BLaER1 (cell line): ENCODE measurements at regions not wholly inside any gene's neighbourhood (a gene's known extent, or its start where the extent isn't known, plus 50 kb on each side); places are given as distances from the start of the nearest gene placed in this dataset.

Experiments
- H3K27ac ChIP-seq: shearing (Covaris generic); formaldehyde crosslinking; 2 replicates; pipeline ENCODE4 v1.8.1; 2022
- H3K27me3 ChIP-seq: shearing (Covaris generic); formaldehyde crosslinking; 2 replicates; pipeline ENCODE4 v1.8.1; 2022
- H3K36me3 ChIP-seq: shearing (Covaris generic); formaldehyde crosslinking; 2 replicates; pipeline ENCODE4 v1.8.1; 2022
- H3K4me1 ChIP-seq: shearing (Covaris generic); formaldehyde crosslinking; 2 replicates; pipeline ENCODE4 v1.8.1; 2022
- H3K4me2 ChIP-seq: shearing (Covaris generic); formaldehyde crosslinking; 2 replicates; pipeline ENCODE4 v1.8.1; 2022
- H3K4me3 ChIP-seq: shearing (Covaris generic); formaldehyde crosslinking; 2 replicates; pipeline ENCODE4 v1.8.1; 2022
- H3K9ac ChIP-seq: shearing (Covaris generic); formaldehyde crosslinking; 2 replicates; pipeline ENCODE4 v1.8.1; 2022
- H3K9me3 ChIP-seq: shearing (Covaris generic); formaldehyde crosslinking; 2 replicates; pipeline ENCODE4 v1.8.1; 2022
- H4K20me1 ChIP-seq: shearing (Covaris generic); formaldehyde crosslinking; 2 replicates; pipeline ENCODE4 v1.8.1; 2022
- Cebpa-rat ChIP-seq: shearing (Covaris generic); IDR thresholded peaks from 2 replicates; pipeline ENCODE4 v1.8.1; 2022

- Histone ChIP-seq H3K27ac (no peak overlapping the region), H3K27me3 (no peaks in the 10 kb centered on the region), H3K9me3 (no peaks in the 10 kb centered on the region), H3K4me3 (no peak overlapping the region), H4K20me1 (no peaks in the 10 kb centered on the region), H3K36me3 (no peaks in the 10 kb centered on the region), H3K4me2 (no peak overlapping the region), H3K4me1 (no peaks in the 10 kb centered on the region), H3K9ac (no peak overlapping the region)
- no peak for TF ChIP-seq Cebpa-rat
Measured at GRCh38 chr10:83691791-83692596, 447.3 kb upstream of the GHITM start.

- TF ChIP-seq Cebpa-rat = no peak
- Histone ChIP-seq H3K4me3 (no peak overlapping the region), H3K4me1 (no peaks in the 10 kb centered on the region), H3K27me3 (no peaks in the 10 kb centered on the region), H3K9me3 (no peaks in the 10 kb centered on the region), H3K36me3 (no peaks in the 10 kb centered on the region), H3K9ac (no peak overlapping the region), H4K20me1 (no peaks in the 10 kb centered on the region), H3K27ac (no peak overlapping the region), H3K4me2 (no peak overlapping the region)
Measured at GRCh38 chr10:83698899-83699298, 440.4 kb upstream of the GHITM start.

GRCh38 chr10:83701799-83702198, 437.5 kb upstream of the GHITM start:
- Histone ChIP-seq H3K9me3 (no peaks in the 10 kb centered on the region), H3K36me3 (no peaks in the 10 kb centered on the region), H3K4me1 (no peaks in the 10 kb centered on the region), H3K27me3 (no peaks in the 10 kb centered on the region), H4K20me1 (no peaks in the 10 kb centered on the region), H3K4me2 (no peak overlapping the region), H3K4me3 (no peak overlapping the region), H3K27ac (no peak overlapping the region), H3K9ac (no peak overlapping the region)
- no peak for TF ChIP-seq Cebpa-rat

- Histone ChIP-seq H3K27ac (no peak overlapping the region), H3K36me3 (no peaks in the 10 kb centered on the region), H3K9me3 (no peaks in the 10 kb centered on the region), H3K27me3 (no peaks in the 10 kb centered on the region), H3K4me3 (no peak overlapping the region), H3K9ac (no peak overlapping the region), H3K4me1 (no peaks in the 10 kb centered on the region), H4K20me1 (no peaks in the 10 kb centered on the region), H3K4me2 (no peak overlapping the region)
- no peak for TF ChIP-seq Cebpa-rat
Measured at GRCh38 chr10:83702731-83703130, 436.6 kb upstream of the GHITM start.

GRCh38 chr10:83706120-83706519, 433.2 kb upstream of the GHITM start:
- Histone ChIP-seq H3K4me3 (no peak overlapping the region), H3K9me3 (no peaks in the 10 kb centered on the region), H3K9ac (no peak overlapping the region), H4K20me1 (no peaks in the 10 kb centered on the region), H3K4me2 (no peak overlapping the region), H3K27me3 (no peaks in the 10 kb centered on the region), H3K36me3 (no peaks in the 10 kb centered on the region), H3K27ac (no peak overlapping the region), H3K4me1 (no peaks in the 10 kb centered on the region)
- TF ChIP-seq Cebpa-rat = no peak

- H3K9ac ChIP-seq = no peak overlapping the region
- H4K20me1 ChIP-seq = no peaks in the 10 kb centered on the region
- no peaks in the 10 kb centered on the region for H3K36me3 ChIP-seq
- H3K4me2 ChIP-seq = no peak overlapping the region
- H3K27ac ChIP-seq = no peak overlapping the region
- no peaks in the 10 kb centered on the region for H3K9me3 ChIP-seq
- H3K4me1 ChIP-seq = no peaks in the 10 kb centered on the region
- TF ChIP-seq Cebpa-rat = no peak
- H3K4me3 ChIP-seq = no peak overlapping the region
- H3K27me3 ChIP-seq = no peaks in the 10 kb centered on the region
Measured at GRCh38 chr10:83706952-83707582, 432.2 kb upstream of the GHITM start.

GRCh38 chr10:83713423-83713822, 425.9 kb upstream of the GHITM start:
- Histone ChIP-seq H3K4me2 (no peak overlapping the region), H3K4me1 (no peaks in the 10 kb centered on the region), H3K36me3 (no peaks in the 10 kb centered on the region), H3K9ac (no peak overlapping the region), H3K27ac (no peak overlapping the region), H3K9me3 (no peaks in the 10 kb centered on the region), H3K27me3 (no peaks in the 10 kb centered on the region), H4K20me1 (no peaks in the 10 kb centered on the region), H3K4me3 (no peak overlapping the region)
- TF ChIP-seq Cebpa-rat = no peak

- no peaks in the 10 kb centered on the region for H3K27me3 ChIP-seq
- TF ChIP-seq Cebpa-rat = no peak
- H3K4me3 ChIP-seq = no peak overlapping the region
- no peaks in the 10 kb centered on the region for H3K36me3 ChIP-seq
- peaks cover 5% of the 10 kb centered on the region for H3K9me3 ChIP-seq
- H4K20me1 ChIP-seq = no peaks in the 10 kb centered on the region
- no peak overlapping the region for H3K27ac ChIP-seq
- no peak overlapping the region for H3K9ac ChIP-seq
- no peaks in the 10 kb centered on the region for H3K4me1 ChIP-seq
- no peak overlapping the region for H3K4me2 ChIP-seq
Measured at GRCh38 chr10:83723080-83723479, 416.2 kb upstream of the GHITM start.

GRCh38 chr10:83724471-83725241, 414.7 kb upstream of the GHITM start:
- Histone ChIP-seq H3K27ac (no peak overlapping the region), H3K9ac (no peak overlapping the region), H3K36me3 (no peaks in the 10 kb centered on the region), H3K4me3 (no peak overlapping the region), H3K4me1 (no peaks in the 10 kb centered on the region), H3K4me2 (no peak overlapping the region), H4K20me1 (no peaks in the 10 kb centered on the region), H3K27me3 (no peaks in the 10 kb centered on the region), H3K9me3 (peaks cover 5% of the 10 kb centered on the region)
- TF ChIP-seq Cebpa-rat = no peak

- H3K27ac ChIP-seq = no peak overlapping the region
- H3K9me3 ChIP-seq = peaks cover 5% of the 10 kb centered on the region
- no peak overlapping the region for H3K9ac ChIP-seq
- no peak overlapping the region for H3K4me2 ChIP-seq
- no peaks in the 10 kb centered on the region for H3K4me1 ChIP-seq
- H3K27me3 ChIP-seq = no peaks in the 10 kb centered on the region
- no peaks in the 10 kb centered on the region for H3K36me3 ChIP-seq
- H4K20me1 ChIP-seq = no peaks in the 10 kb centered on the region
- no peak overlapping the region for H3K4me3 ChIP-seq
- TF ChIP-seq Cebpa-rat = no peak
Measured at GRCh38 chr10:83725567-83725966, 413.7 kb upstream of the GHITM start.
